ENCODE measurements at regions not wholly inside any gene's neighbourhood (a gene's known extent, or its start where the extent isn't known, plus 50 kb on each side); places are given as distances from the start of the nearest gene placed in this dataset.
A peak's percentile ranks its signal among the peaks of the same experiment; 100 is the strongest.

DNA sequence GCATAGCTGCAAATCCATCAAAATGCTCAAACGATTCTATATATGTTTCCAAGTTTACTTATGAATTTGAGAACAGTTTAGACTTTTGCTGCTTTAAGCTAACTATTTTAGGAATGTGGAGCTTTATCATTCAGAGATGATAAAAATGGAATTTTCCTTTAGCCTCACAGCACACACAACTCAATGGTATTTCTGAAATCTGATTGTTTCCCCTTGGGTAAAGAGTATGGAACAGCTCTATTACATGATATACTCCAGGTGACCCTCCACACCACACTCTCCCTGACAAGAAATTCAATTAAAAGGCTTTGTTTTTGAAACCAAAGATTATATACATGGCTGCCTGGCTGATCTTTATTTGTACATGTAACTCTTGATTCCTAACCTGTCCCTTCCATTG, 120.0 kb downstream of the LUZP4 start:
- H3K36me3 ChIP-seq (replicated peaks in 1 of 2; ENCODE audit: control insufficient read depth in 1 of 2, insufficient read depth in 2 of 2, low read length in 2 of 2): no peaks in the 10 kb centered on the region
- Mint-ChIP-seq H3K27me3 (ENCODE audit: low read depth in 3 of 3) (peaks cover 0 to 4% (median 1%) of the 10 kb centered on the region in 3 donors), H3K36me3 (no peaks in the 10 kb centered on the region), H3K4me1 (no peaks in the 10 kb centered on the region), H3K9me3 (peaks cover 0 to 2% (median 0%) of the 10 kb centered on the region in 7 donors), H3K27ac (no peak overlapping the region), H3K4me3 (no peak overlapping the region)
- no peak for DNase-seq
- no peaks in the 10 kb centered on the region for H4K20me1 ChIP-seq (ENCODE audit: insufficient read depth, low read length)
- no CpG with 5 or more reads among the region's 1 CpG for WGBS (ENCODE audit: insufficient coverage)
- H3K9me3 ChIP-seq (replicated peaks in 1 of 2; ENCODE audit: control insufficient read depth in 1 of 2, insufficient read depth in 1 of 2, low read length in 2 of 2): no peaks in the 10 kb centered on the region
- no peak overlapping the region for H3K4me2 ChIP-seq (replicated peaks; ENCODE audit: extremely low read depth, low read length, poor library complexity, severe bottlenecking)
- H3K79me2 ChIP-seq (ENCODE audit: insufficient read depth, low read length): no peaks in the 10 kb centered on the region
- H3K27ac ChIP-seq (ENCODE audit: low read depth in 1 of 2, low read length in 2 of 2): no peak overlapping the region
- no peak overlapping the region for H3K4me3 ChIP-seq (replicated peaks in 1 of 3; ENCODE audit: low read depth in 2 of 3, low read length in 3 of 3)
- intact Hi-C loops (cut with micrococcal nuclease): no loop called here
- TF ChIP-seq, protein P1, sequence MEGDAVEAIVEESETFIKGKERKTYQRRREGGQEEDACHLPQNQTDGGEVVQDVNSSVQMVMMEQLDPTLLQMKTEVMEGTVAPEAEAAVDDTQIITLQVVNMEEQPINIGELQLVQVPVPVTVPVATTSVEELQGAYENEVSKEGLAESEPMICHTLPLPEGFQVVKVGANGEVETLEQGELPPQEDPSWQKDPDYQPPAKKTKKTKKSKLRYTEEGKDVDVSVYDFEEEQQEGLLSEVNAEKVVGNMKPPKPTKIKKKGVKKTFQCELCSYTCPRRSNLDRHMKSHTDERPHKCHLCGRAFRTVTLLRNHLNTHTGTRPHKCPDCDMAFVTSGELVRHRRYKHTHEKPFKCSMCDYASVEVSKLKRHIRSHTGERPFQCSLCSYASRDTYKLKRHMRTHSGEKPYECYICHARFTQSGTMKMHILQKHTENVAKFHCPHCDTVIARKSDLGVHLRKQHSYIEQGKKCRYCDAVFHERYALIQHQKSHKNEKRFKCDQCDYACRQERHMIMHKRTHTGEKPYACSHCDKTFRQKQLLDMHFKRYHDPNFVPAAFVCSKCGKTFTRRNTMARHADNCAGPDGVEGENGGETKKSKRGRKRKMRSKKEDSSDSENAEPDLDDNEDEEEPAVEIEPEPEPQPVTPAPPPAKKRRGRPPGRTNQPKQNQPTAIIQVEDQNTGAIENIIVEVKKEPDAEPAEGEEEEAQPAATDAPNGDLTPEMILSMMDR (IDR thresholded peaks at IDR 0.05): no peak
- H2AFZ ChIP-seq (ENCODE audit: insufficient read depth, low read depth, low read length, poor library complexity, severe bottlenecking): no peak overlapping the region
- no peak overlapping the region for H3K9ac ChIP-seq (ENCODE audit: insufficient read depth, low read length, poor library complexity, severe bottlenecking)
- peaks cover 0 to 3% of the 10 kb centered on the region in 2 donors for H3K27me3 ChIP-seq (ENCODE audit: control insufficient read depth in 2 of 2, insufficient read depth in 2 of 2, low read length in 2 of 2)
- no peaks in the 10 kb centered on the region for H3K4me1 ChIP-seq (ENCODE audit: control insufficient read depth in 1 of 2, insufficient read depth in 2 of 2, low read length in 2 of 2)

DNA sequence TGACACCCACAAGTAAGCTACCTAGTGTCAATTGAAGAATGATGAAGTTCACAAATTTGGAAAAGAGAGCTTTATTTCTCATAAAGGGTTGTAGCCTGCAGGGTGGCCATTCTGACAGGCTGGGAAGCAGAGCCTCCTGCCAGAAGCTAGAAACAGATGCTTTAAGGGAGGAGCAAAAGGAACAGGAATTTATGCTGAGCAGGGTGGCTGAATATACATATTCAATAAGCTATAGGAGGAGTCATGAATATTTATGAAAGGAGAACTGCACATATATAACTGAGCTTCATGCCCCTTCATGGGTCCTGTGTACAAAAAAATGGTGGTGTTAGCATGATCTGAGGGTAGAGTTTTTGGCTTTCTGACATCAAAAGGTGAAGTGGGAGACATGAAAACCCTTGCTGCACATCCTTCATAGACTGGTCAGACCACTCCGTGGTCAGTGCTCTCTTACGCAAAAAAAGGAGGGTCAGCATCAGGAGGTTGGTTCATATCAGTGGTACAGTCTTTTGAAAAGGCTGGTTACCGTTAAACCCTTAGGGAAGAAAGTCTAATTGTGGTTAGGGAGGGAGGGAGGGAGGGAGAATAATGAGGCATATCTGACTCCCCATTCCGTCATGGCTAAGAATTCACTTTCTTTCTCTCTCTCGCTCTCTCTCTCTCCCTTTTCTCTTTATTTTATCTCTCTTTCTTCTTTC, 121.4 kb downstream of the LUZP4 start:
- Mint-ChIP-seq H3K27ac (peak overlapping the region in 1 of 7 donors; percentile 2), H3K36me3 (no peaks in the 10 kb centered on the region), H3K27me3 (ENCODE audit: low read depth in 3 of 3) (peaks cover 0 to 4% (median 1%) of the 10 kb centered on the region in 3 donors), H3K4me1 (no peaks in the 10 kb centered on the region), H3K4me3 (no peak overlapping the region), H3K9me3 (peaks cover 0 to 4% (median 0%) of the 10 kb centered on the region in 7 donors)
- no peaks in the 10 kb centered on the region for H3K36me3 ChIP-seq (replicated peaks in 1 of 2; ENCODE audit: control insufficient read depth in 1 of 2, insufficient read depth in 2 of 2, low read length in 2 of 2)
- no peaks in the 10 kb centered on the region for H4K20me1 ChIP-seq (ENCODE audit: insufficient read depth, low read length)
- no CpG with 5 or more reads among the region's 5 CpGs for WGBS (ENCODE audit: insufficient coverage)
- H3K9ac ChIP-seq (ENCODE audit: insufficient read depth, low read length, poor library complexity, severe bottlenecking): no peak overlapping the region
- H3K4me1 ChIP-seq (ENCODE audit: control insufficient read depth in 1 of 2, insufficient read depth in 2 of 2, low read length in 2 of 2): no peaks in the 10 kb centered on the region
- peaks cover 0 to 5% of the 10 kb centered on the region in 2 donors for H3K27me3 ChIP-seq (ENCODE audit: control insufficient read depth in 2 of 2, insufficient read depth in 2 of 2, low read length in 2 of 2)
- intact Hi-C loops (cut with micrococcal nuclease): no loop called here
- H3K4me2 ChIP-seq (replicated peaks; ENCODE audit: extremely low read depth, low read length, poor library complexity, severe bottlenecking): no peak overlapping the region
- H3K27ac ChIP-seq (ENCODE audit: low read depth in 1 of 2, low read length in 2 of 2): no peak overlapping the region
- no peak overlapping the region for H3K4me3 ChIP-seq (replicated peaks in 1 of 3; ENCODE audit: low read depth in 2 of 3, low read length in 3 of 3)
- no peak overlapping the region for H2AFZ ChIP-seq (ENCODE audit: insufficient read depth, low read depth, low read length, poor library complexity, severe bottlenecking)
- no peak for DNase-seq
- H3K79me2 ChIP-seq (ENCODE audit: insufficient read depth, low read length): no peaks in the 10 kb centered on the region
- H3K9me3 ChIP-seq (replicated peaks in 1 of 2; ENCODE audit: control insufficient read depth in 1 of 2, insufficient read depth in 1 of 2, low read length in 2 of 2): no peaks in the 10 kb centered on the region
- TF ChIP-seq, protein P1 (IDR thresholded peaks at IDR 0.05): no peak

Data from CD14-positive monocyte (primary cell).